ENCODE measurements at regions not wholly inside any gene's neighbourhood (a gene's known extent, or its start where the extent isn't known, plus 50 kb on each side); places are given as distances from the start of the nearest gene placed in this dataset.
A peak's percentile ranks its signal among the peaks of the same experiment; 100 is the strongest.

- no peak for DNase-seq (ENCODE audit: low read depth, low spot score)
Observed at GRCh38 chr2:158049129-158049855, 52.4 kb upstream of the UPP2 start.

DNA sequence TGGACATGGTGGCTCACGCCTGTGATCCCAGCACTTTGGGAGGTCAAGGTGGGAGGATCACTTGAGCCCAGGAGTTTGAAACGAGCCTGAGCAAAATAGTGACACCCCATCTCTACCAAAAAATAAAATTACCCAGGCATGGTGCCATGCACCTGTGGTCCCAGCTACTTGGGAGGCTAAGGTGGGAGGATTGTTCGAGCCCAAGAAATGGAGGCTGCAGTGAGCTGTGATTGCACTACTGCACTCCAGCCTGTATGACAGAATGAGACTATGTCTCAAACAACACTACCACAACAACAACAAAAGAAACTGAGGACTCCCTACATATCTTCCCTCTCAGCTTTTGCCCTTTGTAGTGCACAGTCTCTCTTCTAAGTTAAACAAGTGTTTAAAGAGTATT, 53.3 kb upstream of the UPP2 start:
- no peak for DNase-seq (ENCODE audit: low read depth, low spot score)

GRCh38 chr2:158047156-158047611, 54.5 kb upstream of the UPP2 start:
- DNase-seq (ENCODE audit: low read depth, low spot score): peak; percentile 18

DNA sequence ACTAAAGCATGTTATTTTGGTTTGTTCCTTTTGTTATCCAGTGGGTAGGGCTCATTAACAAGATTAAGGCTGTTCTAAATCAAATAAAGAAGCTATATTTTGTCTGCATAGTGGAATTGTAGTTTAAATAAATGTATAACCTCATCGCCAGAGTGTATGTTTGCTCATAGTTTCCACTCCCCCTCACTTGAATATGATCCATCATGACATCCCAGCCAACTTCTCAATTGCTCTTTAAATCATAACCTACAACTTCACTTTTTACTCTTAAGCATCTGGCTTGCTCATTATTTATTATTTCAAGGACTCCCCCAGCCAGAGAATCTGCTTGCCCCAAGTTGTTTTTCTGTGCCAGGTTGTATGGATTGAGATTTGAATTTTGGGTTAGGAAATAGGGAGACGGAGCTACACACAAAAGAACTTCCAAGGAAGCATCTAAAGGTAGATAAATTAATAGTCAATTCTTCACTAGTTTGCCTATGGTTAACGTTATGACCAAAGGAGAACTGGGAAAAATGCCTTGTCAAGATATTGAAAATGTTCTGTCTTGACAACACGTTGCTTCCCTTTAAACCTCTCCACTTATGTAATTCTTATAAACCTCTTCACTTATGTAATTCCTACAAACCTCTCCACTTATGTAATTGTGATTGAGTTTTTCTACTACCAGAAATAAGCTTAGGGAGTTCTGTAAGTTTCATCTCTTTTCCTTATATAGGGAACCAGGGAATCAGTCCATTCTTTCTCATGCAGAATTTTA, 55.4 kb upstream of the UPP2 start:
- DNase-seq (ENCODE audit: low read depth, low spot score): no peak

DNA sequence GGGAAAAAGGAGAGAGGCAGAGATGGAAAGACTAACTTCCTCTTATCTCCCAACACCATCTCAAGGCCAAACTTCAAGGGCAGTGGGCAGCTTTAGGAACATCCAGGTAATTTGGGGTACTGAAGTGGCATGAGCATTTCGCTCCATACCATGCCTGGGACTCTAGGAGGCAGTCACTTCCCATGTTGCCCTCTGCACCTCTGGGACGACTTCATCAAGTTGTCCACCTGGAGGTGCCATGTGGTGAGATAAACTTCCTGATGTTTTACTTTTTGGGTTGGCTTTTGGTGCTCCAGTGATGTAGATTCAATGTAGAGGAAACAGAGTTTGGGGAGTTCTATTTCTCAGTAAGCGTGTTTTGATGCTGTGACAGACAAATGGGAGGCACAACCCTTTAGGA, 56.3 kb upstream of the UPP2 start:
- no peak for DNase-seq (ENCODE audit: low read depth, low spot score)

GRCh38 chr2:158043181-158043948, 58.3 kb upstream of the UPP2 start:
- no peak for DNase-seq (ENCODE audit: low read depth, low spot score)

DNA sequence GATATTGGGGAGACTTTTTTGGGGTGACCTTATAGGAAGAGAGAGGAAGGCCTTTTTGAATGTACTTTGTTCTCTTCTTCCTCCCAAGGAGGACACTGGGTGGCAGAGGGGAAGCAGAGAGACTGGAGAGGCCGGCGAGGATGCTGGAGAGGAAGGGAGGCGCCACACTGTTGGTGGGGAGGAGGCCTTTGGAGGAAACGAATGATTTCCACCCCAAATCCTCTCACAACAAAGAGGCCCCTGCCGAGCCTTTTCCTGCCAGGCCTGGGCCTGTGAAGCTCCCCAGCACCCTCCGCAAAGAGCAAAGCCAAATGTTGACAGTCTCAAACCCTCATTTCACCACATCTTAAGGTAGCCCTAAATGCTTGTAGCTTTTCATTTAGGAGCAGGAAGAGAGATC, 59.0 kb upstream of the UPP2 start:
- no peak for DNase-seq (ENCODE audit: low read depth, low spot score)

- no peak for DNase-seq (ENCODE audit: low read depth, low spot score)
Observed at GRCh38 chr2:158042245-158042644, 59.4 kb upstream of the UPP2 start.

DNA sequence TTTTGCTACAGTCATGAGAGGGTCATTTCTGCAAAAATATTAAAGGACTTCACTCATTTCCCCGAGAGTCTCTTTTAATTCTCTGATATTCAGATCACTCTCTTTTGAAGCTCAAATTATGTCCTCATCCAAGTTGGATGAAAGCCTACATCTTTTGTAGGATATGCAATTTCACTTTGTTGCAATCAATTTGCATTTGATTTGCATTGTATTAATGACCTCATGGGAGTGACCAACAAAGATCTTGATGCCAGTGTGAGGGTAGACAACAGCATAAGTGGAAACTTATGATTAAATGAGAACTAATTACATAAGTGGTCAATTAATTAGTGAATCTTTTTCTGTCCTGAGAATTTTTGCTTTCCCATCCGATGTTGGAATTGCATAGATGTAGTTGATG, 60.3 kb upstream of the UPP2 start:
- DNase-seq (ENCODE audit: low read depth, low spot score): no peak

GRCh38 chr2:158038901-158039300, 62.8 kb upstream of the UPP2 start:
- no peak for DNase-seq (ENCODE audit: low read depth, low spot score)

- DNase-seq (ENCODE audit: low read depth, low spot score): peak; percentile 57
Observed at GRCh38 chr2:158034198-158034866, 67.3 kb upstream of the UPP2 start.

DNA sequence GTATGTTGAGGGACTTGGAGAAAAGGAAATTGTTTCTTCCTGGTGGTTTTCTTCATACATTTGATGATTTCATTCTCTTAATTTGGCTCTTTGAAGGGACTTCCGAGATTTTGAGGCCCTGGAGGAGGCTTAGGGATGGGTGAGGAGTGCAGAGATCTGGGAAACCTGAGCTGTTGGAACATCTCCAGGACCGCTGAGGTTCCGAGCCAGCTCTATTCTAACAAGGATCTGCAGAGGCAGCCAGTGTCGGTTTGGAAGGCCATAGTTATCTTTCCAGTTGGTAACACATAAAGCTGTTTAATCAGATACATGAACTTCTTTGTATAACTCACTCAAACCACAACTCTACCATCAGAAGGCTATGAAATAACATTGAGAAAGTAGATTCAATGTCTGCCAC, 70.3 kb upstream of the UPP2 start:
- DNase-seq (ENCODE audit: low read depth, low spot score): no peak

DNA sequence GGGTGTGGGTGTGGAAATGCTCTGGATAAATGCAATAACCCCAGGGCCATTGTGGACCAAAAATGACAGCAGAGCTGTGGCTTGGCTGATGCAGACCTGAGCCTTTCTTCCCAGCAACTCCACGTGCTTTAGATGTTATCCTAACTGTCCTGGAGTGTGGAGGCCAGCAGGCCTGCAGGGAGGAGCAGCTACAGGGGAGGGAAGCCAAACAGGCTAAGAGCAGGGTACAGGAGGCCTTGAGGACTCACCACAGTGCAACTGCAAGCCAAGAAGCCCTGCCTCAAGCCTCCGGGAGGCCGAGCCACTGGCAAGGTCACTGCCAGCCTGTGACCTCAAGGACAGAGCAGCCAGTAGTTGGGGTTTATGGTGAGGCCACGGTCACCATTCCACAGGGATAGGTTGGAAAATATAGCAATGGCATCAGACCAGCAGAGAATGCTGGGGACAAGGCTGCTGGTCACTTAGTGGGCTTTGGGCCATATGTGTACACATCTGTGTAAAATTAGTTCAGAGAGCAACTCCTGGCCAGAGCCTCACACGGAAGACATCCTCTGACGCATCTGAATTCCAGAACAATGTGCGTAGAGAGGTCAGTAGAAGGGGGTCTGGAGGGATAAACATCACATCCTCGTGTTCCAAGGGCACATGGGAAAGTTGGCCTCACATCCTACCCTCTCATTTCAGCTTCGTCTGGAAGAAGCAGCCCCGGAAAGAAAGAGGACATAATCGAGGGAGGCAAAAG, 76.2 kb upstream of the UPP2 start:
- peak; percentile 70 for DNase-seq (ENCODE audit: low read depth, low spot score)

GRCh38 chr2:158024288-158024898, 77.3 kb upstream of the UPP2 start:
- no peak for DNase-seq (ENCODE audit: low read depth, low spot score)

- DNase-seq (ENCODE audit: low read depth, low spot score): no peak
Observed at GRCh38 chr2:158022888-158023287, 78.8 kb upstream of the UPP2 start.

GRCh38 chr2:158021226-158021625, 80.5 kb upstream of the UPP2 start:
- DNase-seq (ENCODE audit: low read depth, low spot score): no peak

DNA sequence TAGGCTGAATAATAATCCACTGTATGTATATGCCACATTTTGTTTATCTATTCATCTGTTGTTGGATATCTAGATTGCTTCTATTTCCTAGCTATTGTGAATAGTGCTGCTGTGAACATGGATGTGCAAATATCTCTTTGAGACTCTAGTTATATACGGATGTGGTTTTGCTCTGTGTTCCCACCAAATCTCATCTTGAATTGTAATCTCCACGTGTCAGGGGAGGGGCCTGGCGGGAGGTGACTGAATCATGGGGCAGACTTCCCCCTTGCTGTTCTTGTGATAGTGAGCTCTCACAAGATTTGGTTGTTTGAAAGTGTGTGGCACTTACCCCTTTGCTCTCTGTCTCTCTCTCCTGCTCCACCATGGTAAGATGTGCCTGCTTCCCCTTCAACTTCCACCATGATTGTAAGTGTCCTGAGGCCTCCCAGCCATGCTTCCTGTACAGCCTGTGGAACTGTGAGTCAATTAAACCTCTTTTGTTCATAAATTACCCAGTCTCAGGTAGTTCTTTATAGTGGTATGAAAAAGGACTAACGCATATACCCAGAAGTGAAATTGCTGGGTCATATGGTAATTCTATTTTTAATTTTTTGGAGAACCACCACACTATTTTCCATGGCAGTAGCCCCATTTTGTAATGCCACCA, 86.1 kb upstream of the UPP2 start:
- DNase-seq (ENCODE audit: low read depth, low spot score): no peak

DNA sequence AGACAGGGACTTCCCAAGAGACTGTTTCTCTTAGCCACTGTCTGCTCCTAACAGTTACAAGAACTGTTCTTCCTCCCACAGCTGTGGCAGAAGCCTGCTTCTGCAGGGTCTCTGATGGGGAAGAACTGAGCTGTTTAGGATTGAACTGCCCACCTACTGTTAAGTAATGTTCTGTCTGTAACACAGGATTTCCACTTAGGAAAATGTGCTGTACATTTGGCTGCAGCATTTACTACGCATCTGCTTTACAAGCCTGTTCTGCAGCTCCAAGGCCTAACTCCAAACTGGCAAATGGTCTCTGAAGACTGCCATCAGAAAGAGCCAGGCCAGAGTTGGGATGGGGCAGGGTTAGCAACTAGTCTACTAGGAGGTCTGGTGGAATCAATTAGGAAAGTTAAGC, 87.8 kb upstream of the UPP2 start:
- no peak for DNase-seq (ENCODE audit: low read depth, low spot score)

DNA sequence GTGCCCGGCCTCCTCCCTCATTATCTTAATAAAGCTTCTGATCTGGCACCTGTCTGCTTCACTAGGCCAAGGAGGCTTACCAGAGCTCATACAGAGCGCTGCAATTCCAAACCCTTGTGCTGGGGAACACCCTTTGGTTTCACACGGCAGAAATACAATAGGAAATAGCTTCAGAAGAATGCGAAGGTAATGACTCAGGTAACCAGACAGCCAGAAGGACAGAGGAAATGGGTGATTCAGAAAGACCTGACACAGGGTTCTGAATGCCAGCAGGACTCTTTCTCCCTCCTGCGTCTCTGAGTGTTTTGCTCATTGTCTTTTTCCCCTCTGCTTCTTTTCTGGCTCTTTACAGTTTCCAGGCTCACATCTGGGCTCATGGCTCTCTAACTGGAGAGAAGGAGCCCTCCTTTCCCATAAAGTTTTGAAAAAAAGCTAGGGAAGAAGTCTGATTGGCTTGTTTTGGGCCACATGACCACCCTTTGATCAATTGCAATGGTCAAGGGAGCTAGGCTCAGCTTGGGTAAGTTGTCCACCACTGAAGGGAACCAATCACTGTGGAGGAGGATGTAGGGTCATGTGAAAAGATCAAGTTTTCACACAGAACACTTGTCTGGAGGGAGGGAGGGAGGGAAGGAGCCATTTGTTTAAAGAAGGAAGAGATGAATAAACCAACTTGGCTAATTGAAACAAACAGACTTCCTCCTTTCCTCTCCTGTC, 90.5 kb upstream of the UPP2 start:
- DNase-seq (ENCODE audit: low read depth, low spot score): no peak

DNA sequence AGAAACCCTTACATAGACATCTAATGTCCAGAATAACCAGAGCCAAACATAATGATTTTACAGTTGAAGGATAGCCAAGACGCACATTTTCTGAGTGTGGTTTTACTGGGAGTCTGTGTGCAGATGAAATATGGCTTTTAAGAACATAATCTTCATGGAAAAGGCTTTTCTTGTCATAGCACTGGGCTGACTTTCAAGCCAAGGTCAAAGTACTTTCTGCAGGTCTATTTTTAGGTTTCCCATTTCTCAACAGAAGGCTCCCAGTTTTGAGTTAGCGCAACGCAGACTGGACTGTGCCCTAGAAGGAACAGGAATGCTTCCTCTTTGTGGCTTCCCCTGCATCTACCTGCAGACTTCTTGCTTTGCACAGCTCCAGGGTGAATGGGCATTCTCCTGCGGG, 92.3 kb upstream of the UPP2 start:
- DNase-seq (ENCODE audit: low read depth, low spot score): no peak

All from smooth muscle cell of the brain vasculature (primary cell).